ENCODE measurements at regions not wholly inside any gene's neighbourhood (a gene's known extent, or its start where the extent isn't known, plus 50 kb on each side); places are given as distances from the start of the nearest gene placed in this dataset.
"Not testable (repeated sequence)": the region's sequence is repeated elsewhere in the genome, so short reads cannot be mapped to it uniquely, and the experiment has no call there.

- H3K36me3 ChIP-seq (replicated peaks in 1 of 2) = no peaks in the 10 kb centered on the region
- no peak overlapping the region for H3K4me3 ChIP-seq
- WGBS, 4 donors = 57 to 63% (median 61%) methylated on average over 15 to 28 of the region's 28 CpGs
- H3K4me1 ChIP-seq (replicated peaks in 1 of 2) = no peaks in the 10 kb centered on the region
- no peak for DNase-seq
- H3K9me3 ChIP-seq (replicated peaks in 1 of 3) = no peaks in the 10 kb centered on the region
- TF ChIP-seq, protein P1, sequence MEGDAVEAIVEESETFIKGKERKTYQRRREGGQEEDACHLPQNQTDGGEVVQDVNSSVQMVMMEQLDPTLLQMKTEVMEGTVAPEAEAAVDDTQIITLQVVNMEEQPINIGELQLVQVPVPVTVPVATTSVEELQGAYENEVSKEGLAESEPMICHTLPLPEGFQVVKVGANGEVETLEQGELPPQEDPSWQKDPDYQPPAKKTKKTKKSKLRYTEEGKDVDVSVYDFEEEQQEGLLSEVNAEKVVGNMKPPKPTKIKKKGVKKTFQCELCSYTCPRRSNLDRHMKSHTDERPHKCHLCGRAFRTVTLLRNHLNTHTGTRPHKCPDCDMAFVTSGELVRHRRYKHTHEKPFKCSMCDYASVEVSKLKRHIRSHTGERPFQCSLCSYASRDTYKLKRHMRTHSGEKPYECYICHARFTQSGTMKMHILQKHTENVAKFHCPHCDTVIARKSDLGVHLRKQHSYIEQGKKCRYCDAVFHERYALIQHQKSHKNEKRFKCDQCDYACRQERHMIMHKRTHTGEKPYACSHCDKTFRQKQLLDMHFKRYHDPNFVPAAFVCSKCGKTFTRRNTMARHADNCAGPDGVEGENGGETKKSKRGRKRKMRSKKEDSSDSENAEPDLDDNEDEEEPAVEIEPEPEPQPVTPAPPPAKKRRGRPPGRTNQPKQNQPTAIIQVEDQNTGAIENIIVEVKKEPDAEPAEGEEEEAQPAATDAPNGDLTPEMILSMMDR (IDR thresholded peaks at IDR 0.05) = no peak
- no peak for TF ChIP-seq POLR2A (IDR thresholded peaks at IDR 0.05)
- no peaks in the 10 kb centered on the region for H3K27me3 ChIP-seq
- intact Hi-C loops (cut with DNase I) = no loop called here
- H3K27ac ChIP-seq = no peak overlapping the region
These were observed 56.5 kb upstream of the NOTCH1 start for GRCh38 chr9:136602193-136602885.

- H3K4me3 ChIP-seq; intact Hi-C loops (cut with DNase I); H3K27ac ChIP-seq; DNase-seq; H3K36me3 ChIP-seq (replicated peaks in 1 of 2); H3K27me3 ChIP-seq; H3K4me1 ChIP-seq (replicated peaks in 1 of 2); H3K9me3 ChIP-seq (replicated peaks in 1 of 3): not testable (repeated sequence)
- 81 to 86% (median 85%) methylated on average over 16 to 31 of the region's 31 CpGs for WGBS, 4 donors
These were observed 55.6 kb upstream of the NOTCH1 start for GRCh38 chr9:136601250-136601973.

GRCh38 chr9:136599811-136600660 lies 54.2 kb upstream of the NOTCH1 start:
- DNase-seq = no peak
- no peaks in the 10 kb centered on the region for H3K4me1 ChIP-seq (replicated peaks in 1 of 2)
- no peaks in the 10 kb centered on the region for H3K9me3 ChIP-seq (replicated peaks in 1 of 3)
- no peak overlapping the region for H3K27ac ChIP-seq
- no peaks in the 10 kb centered on the region for H3K27me3 ChIP-seq
- TF ChIP-seq, protein P1 (IDR thresholded peaks at IDR 0.05) = no peak
- no peak for TF ChIP-seq POLR2A (IDR thresholded peaks at IDR 0.05)
- no peak overlapping the region for H3K4me3 ChIP-seq
- WGBS, 4 donors = 34 to 58% (median 47%) methylated on average over 14 to 29 of the region's 29 CpGs
- no peaks in the 10 kb centered on the region for H3K36me3 ChIP-seq (replicated peaks in 1 of 2)
- intact Hi-C loops (cut with DNase I) = no loop called here

DNA sequence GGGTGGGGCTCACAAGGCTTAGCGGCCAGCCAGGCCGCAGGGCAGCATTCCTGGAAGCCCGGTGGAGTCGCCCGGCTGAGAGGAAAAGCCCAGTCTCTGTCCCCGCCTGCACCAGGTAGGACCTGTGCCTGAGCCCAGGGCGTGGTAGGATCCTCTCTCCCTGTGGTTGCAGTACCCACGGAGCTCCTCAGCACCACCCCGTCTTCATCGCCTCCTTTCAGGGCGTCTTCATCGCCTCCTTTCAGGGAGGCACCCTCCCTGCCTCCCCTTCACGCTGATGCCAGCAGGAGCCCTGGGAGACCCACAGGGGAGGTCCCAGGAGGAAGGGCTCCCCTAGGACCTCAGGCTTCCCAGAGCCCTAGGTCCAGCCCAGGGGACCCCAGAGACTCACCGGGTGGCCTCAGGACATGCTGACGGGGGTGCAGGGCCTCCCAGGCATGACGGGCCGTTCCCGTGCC lies 53.3 kb upstream of the NOTCH1 start:
- Histone ChIP-seq H3K27ac (no peak overlapping the region), H3K4me1 (replicated peaks in 1 of 2) (no peaks in the 10 kb centered on the region), H3K4me3 (no peak overlapping the region), H3K27me3 (no peaks in the 10 kb centered on the region), H3K9me3 (replicated peaks in 1 of 3) (no peaks in the 10 kb centered on the region), H3K36me3 (replicated peaks in 1 of 2) (no peaks in the 10 kb centered on the region)
- TF ChIP-seq POLR2A (IDR thresholded peaks at IDR 0.05) = no peak
- 79 to 91% (median 83%) methylated on average over 6 to 18 of the region's 18 CpGs for WGBS, 4 donors
- DNase-seq = no peak
- intact Hi-C loops (cut with DNase I) = no loop called here

DNA sequence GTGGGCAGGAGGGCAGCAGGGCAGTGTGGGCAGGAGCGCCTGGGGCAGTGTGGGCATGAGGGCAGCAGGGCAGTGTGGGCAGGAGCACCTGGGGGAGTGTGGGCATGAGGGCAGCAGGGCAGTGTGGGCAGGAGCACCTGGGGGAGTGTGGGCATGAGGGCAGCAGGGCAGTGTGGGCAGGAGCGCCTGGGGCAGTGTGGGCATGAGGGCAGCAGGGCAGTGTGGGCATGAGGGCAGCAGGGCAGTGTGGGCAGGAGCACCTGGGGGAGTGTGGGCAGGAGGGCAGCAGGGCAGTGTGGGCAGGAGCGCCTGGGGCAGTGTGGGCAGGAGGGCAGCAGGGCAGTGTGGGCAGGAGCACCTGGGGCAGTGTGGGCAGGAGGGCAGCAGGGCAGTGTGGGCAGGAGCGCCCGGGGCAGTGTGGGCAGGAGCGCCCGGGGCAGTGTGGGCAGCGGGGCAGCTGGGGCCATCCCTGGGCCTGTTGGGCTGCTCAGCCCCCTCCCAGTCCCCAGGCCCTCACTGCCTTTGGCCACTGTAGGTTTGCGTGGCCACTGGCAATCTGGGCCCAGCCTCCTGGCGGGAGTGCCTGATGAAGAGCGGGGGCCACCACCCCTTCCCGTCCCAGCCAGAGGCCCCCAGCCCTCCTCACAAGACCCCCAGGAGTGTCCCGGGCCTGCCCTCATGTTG lies 52.7 kb upstream of the NOTCH1 start:
- intact Hi-C loops (cut with DNase I); H3K27me3 ChIP-seq; H3K36me3 ChIP-seq (replicated peaks in 1 of 2); H3K4me1 ChIP-seq (replicated peaks in 1 of 2); DNase-seq; H3K27ac ChIP-seq; H3K9me3 ChIP-seq (replicated peaks in 1 of 3); H3K4me3 ChIP-seq: not testable (repeated sequence)
- WGBS, 4 donors = 67 to 84% (median 78%) methylated on average over 2 to 12 of the region's 13 CpGs

Measured in adrenal gland (tissue), 9 donors.